HUDEP-2 (cell line): ENCODE measurements at regions not wholly inside any gene's neighbourhood (a gene's known extent, or its start where the extent isn't known, plus 50 kb on each side); places are given as distances from the start of the nearest gene placed in this dataset.
"Not testable (repeated sequence)": the region's sequence is repeated elsewhere in the genome, so short reads cannot be mapped to it uniquely, and the experiment has no call there.

Experiments
- DNase-seq, 76 experiments: peaks; one replicate each; lab custom pipeline; 2025; ENCODE audit not compliant: unreplicated experiment in 76 of 76; lab: John Stamatoyannopoulos, UW

GRCh38 chr5:28928327-28928790 lies 1890.0 kb upstream of the CDH9 start:
- not testable (repeated sequence) for DNase-seq

DNA sequence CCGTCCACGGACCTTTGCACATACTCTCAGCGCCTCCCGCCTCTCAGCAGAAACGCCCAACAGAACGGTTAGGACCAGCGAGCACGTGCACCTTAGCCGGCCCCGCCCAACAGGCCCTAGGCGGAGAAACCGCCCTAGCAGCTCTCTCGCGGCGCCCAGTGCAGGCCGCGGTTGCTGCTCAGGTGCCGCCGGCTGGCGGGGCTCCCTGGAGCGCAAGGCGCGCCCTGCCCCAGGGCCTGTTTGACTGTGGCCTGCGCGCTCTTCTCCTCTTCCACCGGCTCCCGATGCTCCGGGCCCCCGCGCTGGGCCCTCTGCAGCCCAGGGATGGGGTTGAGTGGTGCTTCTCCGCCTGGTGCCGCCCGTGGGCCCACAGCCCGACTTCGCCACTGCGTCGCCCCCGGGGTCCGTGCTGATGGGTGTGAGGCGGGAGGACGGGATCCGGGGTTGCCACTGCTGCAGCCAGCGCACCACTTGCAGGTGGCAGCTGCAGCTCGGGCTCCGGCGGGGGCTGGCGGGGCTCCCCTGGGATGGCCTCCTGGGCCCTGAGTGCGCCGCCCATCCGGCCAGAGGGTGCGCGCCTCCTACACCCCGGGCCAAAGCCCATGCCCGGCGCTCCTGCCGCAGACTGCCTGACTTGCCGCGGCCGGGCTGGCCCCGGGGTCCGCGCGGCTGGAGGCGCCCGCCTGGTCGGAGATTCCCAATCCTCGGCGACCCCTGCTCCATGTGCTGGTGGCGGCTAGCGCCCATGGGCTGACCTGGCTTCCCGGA lies 1889.4 kb upstream of the CDH9 start:
- DNase-seq, result no peak

GRCh38 chr5:28926422-28926821 lies 1888.0 kb upstream of the CDH9 start:
- DNase-seq, result no peak

DNA sequence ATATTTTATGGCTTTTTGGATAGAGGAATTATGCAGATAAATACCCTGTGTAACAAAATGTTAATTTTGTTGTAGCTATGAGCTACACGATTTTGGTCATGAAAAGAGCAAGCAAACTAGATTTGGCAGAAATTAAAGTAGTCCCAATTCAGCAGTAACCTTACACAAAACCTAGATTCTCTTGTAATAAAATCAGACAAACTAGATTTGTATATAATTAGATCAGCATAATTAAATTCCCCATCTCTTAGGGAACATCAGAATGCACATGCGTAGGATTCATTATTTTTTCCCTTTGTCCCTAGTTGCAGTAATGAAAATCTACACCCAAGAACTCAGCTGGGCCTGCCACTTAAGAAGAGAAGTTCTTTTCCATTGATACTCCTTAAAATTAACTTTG lies 1879.2 kb upstream of the CDH9 start:
- no peak for DNase-seq

- no peak for DNase-seq
These were observed 1875.9 kb upstream of the CDH9 start for GRCh38 chr5:28914297-28914696.

GRCh38 chr5:28903643-28904042 lies 1865.3 kb upstream of the CDH9 start:
- no peak for DNase-seq

GRCh38 chr5:28896949-28897348 lies 1858.6 kb upstream of the CDH9 start:
- DNase-seq, result no peak

DNA sequence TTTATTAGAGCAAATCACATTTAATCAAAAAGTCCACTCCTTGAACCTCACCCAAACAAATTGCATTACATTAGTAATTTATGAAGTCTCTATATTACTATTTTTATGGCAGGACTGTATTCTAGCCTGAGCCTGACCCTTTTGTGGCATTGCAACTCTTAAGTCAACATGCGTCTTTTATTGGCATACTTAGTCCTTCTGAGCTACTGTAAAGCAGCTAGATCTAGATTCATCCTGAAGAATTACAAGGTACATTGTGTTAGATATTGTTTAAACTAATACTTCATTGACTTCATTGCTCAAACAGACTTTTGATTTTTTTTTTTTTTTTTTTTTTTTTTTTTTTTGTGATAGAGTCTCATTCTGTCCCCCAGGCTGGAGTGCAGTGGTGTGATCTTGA lies 1842.5 kb upstream of the CDH9 start:
- no peak for DNase-seq

GRCh38 chr5:28877050-28877449 lies 1838.7 kb upstream of the CDH9 start:
- DNase-seq, result no peak

DNA sequence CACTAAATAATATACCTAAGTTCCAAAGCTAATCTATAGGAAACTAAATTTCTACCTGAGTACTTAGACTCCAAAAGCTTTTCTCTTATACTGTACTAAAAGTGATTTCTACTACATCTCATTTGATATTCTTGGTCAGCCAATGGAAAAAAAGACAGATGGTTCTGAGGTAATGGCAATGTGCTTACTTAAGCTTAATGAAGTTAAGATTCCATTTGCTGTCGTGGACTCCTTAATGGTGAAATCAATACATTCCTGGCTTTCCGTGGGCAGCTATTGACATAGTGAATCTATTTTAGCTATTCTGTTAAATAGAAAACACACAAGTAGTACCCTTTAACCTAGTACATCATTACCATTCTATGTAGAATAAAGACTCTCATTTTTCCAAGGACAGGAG lies 1825.6 kb upstream of the CDH9 start:
- DNase-seq, result no peak

- no peak for DNase-seq
These were observed 1824.4 kb upstream of the CDH9 start for GRCh38 chr5:28862860-28863196.

- DNase-seq, result no peak
These were observed 1823.9 kb upstream of the CDH9 start for GRCh38 chr5:28862137-28862859.

DNA sequence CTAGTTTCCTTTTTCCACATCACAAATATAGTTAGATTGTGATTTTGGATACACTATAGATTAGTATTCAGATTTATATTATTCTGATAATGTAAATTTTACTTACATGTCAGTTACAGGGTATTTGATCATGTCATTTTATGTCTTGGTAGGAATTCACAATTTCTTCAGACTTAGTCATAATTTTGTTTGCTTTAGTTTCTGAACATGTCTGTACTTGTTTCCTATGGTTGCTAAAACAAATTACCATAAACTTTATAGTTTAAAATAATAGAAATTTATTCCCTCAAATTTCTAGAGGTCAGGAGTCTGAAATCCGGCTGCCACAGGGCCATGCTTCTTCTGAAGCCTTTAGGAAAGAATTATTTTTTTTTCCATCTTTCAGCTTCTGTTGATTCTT lies 1817.2 kb upstream of the CDH9 start:
- DNase-seq, result no peak

- no peak for DNase-seq
These were observed 1812.0 kb upstream of the CDH9 start for GRCh38 chr5:28850320-28850921.

DNA sequence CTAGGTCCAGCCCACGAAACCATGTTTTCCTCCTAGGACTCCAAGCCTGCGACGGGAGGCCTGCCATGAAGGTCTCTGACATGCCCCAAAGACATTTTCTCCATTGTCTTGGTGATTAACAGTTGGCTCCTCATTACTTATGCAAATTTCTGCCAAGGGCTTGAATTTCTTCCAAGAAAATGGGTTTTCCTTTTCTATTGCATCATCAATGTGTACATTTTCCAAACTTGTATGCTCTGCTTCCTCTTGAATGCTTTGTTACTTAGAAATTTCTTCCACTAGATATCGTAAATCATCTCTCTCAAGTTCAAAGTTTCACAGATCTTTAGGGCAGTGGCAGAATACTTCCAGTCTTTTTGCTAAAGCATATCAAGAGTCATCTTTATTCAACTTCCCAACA lies 1792.7 kb upstream of the CDH9 start:
- no peak for DNase-seq

DNA sequence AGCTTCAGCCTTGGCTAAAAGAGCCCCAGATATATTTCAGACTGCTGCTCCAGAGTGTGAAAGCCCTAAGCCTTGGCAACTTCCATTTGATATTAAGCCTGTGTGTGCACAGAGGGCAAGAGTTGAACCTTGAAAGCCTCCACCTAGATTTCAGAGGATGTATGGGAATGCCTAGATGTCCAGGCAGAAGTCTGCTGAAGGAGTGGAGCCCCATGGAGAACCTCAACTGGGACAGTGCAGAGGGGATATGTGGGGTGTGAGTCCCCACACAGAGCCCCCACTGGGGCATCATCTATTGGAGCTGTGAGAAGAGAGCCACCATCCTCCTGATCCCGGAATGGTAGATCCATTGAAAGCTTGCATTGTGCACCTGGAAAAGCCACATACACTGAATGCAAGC lies 1784.8 kb upstream of the CDH9 start:
- DNase-seq, result no peak

DNA sequence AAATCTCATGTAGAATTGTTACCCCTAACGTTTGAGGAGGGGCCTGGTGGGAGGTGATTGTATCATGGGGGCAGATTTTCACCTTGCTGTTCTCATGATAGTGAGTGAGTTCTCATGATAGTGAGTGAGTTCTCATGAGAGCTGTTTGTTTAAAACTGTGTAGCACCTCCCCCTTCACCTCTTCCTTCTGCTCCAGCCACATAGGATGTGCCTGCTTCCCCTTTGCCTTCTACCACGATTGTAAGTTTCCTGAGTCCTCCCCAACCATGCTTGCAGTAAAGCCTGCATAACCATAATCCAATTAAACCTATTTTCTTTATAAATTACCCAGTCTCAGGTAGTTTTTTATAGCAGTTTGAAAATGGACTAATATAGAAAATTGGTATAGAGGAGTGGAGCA lies 1783.7 kb upstream of the CDH9 start:
- no peak for DNase-seq

GRCh38 chr5:28810751-28811136 lies 1772.4 kb upstream of the CDH9 start:
- no peak for DNase-seq

DNA sequence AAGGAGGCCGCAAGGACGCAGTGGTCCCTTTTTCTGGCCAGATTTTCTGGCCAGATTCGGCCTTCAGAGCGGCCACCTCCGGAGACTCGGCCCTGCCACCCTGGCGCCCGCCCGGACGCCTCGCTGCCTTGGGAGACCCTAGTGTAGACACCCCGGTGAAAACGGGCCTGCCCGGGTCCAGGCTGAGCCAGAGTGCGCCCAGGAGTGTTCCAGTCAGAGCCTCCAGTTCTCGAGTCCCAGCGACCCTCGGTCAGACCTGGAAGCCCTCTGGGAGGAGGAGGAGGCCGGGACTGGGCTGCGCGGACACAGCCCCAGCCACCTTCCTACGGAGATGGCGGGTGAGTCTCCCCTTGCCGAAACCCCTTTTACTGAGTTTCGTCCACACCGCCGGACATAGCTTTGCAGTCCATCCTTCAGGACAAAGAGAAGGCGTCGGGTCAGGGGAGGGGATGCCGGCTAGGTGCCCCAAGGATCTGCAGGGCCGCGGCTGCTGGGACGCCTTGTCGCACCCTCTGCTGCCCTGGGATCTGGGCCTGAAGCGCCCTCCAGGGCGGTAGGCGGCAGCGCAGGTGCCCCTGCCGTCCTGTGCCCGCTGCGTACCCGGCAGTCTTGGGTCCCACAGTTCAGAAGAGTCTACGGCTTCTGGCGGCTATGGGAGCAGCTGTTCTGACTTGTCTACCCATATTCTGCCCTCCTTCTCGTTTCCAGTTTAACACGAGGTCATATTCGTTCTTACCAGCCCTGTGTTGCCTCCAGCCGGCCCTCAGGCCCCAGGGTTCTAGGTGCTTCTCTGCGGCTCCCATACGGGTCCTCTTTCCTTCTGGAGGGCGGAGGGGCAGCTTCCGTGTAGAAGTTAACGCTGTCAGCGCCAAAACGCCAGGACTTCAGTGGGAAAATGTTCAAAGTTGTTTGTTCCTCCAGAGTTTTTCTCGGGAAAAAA lies 1771.7 kb upstream of the CDH9 start:
- DNase-seq, result no peak

DNA sequence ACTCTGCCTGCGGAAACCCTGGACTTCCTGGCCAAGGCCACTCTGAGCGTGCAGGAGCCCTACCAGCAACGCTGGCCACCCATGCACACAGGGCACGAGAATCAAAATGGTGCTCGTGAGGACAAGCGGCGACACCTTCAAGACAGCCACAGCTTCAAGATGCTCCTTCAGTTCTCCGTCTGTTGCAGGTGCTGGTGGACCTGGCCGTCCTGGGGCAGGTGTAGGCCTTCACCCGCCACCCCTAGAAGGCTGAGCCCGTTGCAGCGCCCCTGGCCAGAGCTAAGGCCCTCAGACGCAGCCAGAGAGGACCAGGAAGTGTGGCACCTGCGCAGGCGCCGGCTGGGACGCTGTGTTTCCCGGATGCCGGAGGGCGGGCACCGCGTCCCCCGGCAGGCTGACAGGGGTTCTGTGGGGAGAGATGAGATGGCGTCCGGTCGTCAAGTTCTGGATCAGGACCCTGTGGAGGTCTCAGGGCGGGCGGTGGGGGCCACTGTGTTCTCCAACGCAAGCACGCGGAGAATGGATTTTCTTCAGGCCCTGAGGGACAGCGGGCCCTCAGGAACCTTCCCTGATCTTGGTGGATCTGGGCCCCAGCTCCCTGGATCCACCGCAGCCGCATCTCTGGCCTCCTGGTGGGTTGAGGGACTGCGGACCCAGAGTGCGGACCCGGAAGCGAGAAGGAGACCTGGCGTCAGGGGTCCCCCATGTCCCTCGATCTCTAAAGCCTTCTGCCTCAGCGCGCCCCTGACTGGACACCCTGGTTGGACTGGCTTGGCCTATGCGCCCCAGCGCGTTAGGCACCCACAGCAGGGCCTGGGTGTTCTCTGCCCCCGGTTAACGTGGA lies 1770.8 kb upstream of the CDH9 start:
- DNase-seq, result no peak
